GM10266 (cell line): ENCODE measurements at regions not wholly inside any gene's neighbourhood (a gene's known extent, or its start where the extent isn't known, plus 50 kb on each side); places are given as distances from the start of the nearest gene placed in this dataset.

Experiments used
- DNase-seq: peaks from one replicate; pipeline ENCODE4 v3.0.0; 2012; ENCODE audit errors: extremely low spot score
- TF ChIP-seq, protein P1 (sequence below): IDR thresholded peaks from 2 replicates; pipeline ENCODE4 v1.5.1; 2012; ENCODE audit warnings: mild to moderate bottlenecking, low read depth; ENCODE audit not compliant: control insufficient read depth, insufficient read depth; ENCODE audit errors: missing control alignments

DNA sequence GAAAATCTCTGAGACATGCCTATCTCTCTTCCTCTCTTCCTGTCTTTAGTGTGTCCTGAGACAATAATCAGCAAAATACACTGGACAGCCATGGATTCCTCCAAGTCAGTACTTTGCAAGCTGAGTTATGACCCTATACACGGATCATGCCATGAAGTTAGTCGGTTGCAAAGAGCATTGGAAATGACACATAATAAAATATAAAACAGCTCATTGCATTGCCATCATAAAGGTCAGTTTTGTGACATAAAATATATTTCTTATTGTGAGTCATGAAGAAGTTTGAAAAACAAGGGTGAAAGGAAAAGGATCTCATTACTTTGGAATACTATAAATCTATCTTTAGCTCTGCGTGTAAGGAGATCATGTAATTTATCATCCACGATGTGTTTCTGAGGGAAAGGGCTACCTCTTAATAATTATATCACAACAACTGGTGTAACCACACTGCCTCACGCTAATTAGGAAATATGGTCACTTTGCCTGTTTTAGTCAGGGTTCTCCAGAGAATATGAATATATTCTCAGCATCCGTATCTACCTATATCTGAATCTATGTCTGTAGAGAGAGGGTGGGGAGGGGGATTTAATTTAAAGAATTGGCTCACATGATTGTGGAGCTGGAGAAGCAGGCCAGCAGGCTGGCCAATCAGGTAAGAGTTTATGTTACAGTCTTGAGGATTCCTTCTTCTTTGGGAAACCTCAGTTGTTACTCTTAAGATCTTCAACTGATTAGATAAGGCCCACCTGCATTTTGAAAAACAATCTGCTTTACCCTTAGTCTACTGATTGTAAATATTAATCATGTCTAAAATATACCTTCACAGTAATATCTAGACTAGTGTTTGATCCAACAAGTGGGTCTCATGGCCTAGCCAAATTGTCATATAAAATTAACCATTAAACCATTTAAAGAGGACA lies 198.8 kb downstream of the FAT3 start:
- TF ChIP-seq, protein P1, sequence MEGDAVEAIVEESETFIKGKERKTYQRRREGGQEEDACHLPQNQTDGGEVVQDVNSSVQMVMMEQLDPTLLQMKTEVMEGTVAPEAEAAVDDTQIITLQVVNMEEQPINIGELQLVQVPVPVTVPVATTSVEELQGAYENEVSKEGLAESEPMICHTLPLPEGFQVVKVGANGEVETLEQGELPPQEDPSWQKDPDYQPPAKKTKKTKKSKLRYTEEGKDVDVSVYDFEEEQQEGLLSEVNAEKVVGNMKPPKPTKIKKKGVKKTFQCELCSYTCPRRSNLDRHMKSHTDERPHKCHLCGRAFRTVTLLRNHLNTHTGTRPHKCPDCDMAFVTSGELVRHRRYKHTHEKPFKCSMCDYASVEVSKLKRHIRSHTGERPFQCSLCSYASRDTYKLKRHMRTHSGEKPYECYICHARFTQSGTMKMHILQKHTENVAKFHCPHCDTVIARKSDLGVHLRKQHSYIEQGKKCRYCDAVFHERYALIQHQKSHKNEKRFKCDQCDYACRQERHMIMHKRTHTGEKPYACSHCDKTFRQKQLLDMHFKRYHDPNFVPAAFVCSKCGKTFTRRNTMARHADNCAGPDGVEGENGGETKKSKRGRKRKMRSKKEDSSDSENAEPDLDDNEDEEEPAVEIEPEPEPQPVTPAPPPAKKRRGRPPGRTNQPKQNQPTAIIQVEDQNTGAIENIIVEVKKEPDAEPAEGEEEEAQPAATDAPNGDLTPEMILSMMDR = no peak
- no peak for DNase-seq

GRCh38 chr11:92424281-92424680 lies 199.7 kb downstream of the FAT3 start:
- no peak for DNase-seq
- TF ChIP-seq, protein P1 = no peak

- TF ChIP-seq, protein P1 = no peak
- DNase-seq = no peak
Measured at GRCh38 chr11:92425127-92425526, 200.5 kb downstream of the FAT3 start.

GRCh38 chr11:92432515-92432914 lies 207.9 kb downstream of the FAT3 start:
- TF ChIP-seq, protein P1 = no peak
- no peak for DNase-seq

GRCh38 chr11:92436034-92436920 lies 211.7 kb downstream of the FAT3 start:
- TF ChIP-seq, protein P1 = no peak
- DNase-seq = no peak

DNA sequence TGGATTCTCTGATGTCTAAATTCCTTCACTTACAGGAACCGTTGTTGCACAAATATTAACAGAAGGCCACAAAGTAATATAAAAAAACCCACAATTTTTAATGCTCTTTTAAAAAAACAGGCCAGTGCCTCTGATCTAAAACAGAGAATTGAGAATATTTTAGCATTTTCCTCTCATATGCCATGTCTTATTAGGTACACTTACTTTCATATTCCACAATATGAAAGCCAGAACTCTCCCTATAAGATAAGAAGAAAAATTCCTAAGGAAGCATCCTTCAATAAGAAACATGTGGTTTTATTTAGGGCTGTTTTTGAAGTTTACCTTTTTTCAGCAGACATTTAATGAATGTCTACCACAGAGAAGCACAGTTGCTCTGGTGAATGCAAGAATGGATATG lies 214.5 kb downstream of the FAT3 start:
- TF ChIP-seq, protein P1 = no peak
- DNase-seq = no peak
